ENCODE measurements at regions not wholly inside any gene's neighbourhood (a gene's known extent, or its start where the extent isn't known, plus 50 kb on each side); places are given as distances from the start of the nearest gene placed in this dataset.

GRCh38 chr5:100452126-100452525, 83.0 kb upstream of the FAM174A start:
- Histone ChIP-seq H3K4me1 (no peaks in the 10 kb centered on the region), H3K27me3 (no peaks in the 10 kb centered on the region), H3K9me3 (no peaks in the 10 kb centered on the region), H3K36me3 (no peaks in the 10 kb centered on the region), H3K27ac (no peak overlapping the region), H3K4me3 (no peak overlapping the region)
- intact Hi-C loops (cut with DNase I) = no loop called here
- DNase-seq (ENCODE audit: low spot score in 2 of 2) = no peak
- TF ChIP-seq CTCF (IDR thresholded peaks at IDR 0.05) = no peak

- TF ChIP-seq CTCF (IDR thresholded peaks at IDR 0.05) = no peak
- H3K36me3 ChIP-seq = no peaks in the 10 kb centered on the region
- no peaks in the 10 kb centered on the region for H3K4me1 ChIP-seq
- H3K27me3 ChIP-seq = no peaks in the 10 kb centered on the region
- no peak overlapping the region for H3K4me3 ChIP-seq
- H3K27ac ChIP-seq = no peak overlapping the region
- intact Hi-C loops (cut with DNase I) = no loop called here
- no peak for DNase-seq (ENCODE audit: low spot score in 2 of 2)
- H3K9me3 ChIP-seq = no peaks in the 10 kb centered on the region
These were observed 87.1 kb upstream of the FAM174A start for GRCh38 chr5:100448111-100448528.

GRCh38 chr5:100446879-100447430, 88.2 kb upstream of the FAM174A start:
- H3K4me3 ChIP-seq = no peak overlapping the region
- no peaks in the 10 kb centered on the region for H3K36me3 ChIP-seq
- H3K4me1 ChIP-seq = no peaks in the 10 kb centered on the region
- no peaks in the 10 kb centered on the region for H3K9me3 ChIP-seq
- H3K27ac ChIP-seq = no peak overlapping the region
- intact Hi-C loops (cut with DNase I) = no loop called here
- DNase-seq (ENCODE audit: low spot score in 2 of 2) = no peak
- TF ChIP-seq CTCF (IDR thresholded peaks at IDR 0.05) = no peak
- no peaks in the 10 kb centered on the region for H3K27me3 ChIP-seq

DNA sequence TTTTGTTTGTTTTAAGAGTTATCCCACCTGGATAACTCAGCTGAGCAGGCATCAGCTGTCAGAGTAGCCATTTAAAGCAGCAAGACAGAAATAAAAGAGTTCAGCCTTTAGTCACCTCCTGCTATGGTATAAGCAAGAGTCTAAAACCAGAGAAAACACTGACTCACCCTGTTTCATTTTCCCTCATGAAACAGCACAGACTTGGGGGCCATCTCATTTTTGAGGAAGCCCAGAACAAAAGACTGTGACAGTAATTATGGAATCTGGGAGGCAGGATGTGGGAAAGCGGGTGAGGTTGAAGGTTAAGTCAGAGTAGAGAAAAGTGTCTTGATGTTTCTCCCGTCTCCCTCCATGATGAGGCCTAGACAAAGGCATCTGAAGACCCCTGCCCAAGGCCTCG, 90.2 kb upstream of the FAM174A start:
- H3K27ac ChIP-seq = no peak overlapping the region
- no peak overlapping the region for H3K4me3 ChIP-seq
- TF ChIP-seq CTCF (IDR thresholded peaks at IDR 0.05) = no peak
- intact Hi-C loops (cut with DNase I) = no loop called here
- no peak for DNase-seq (ENCODE audit: low spot score in 2 of 2)
- H3K36me3 ChIP-seq = no peaks in the 10 kb centered on the region
- H3K4me1 ChIP-seq = no peaks in the 10 kb centered on the region
- no peaks in the 10 kb centered on the region for H3K27me3 ChIP-seq
- no peaks in the 10 kb centered on the region for H3K9me3 ChIP-seq

- H3K4me3 ChIP-seq = no peak overlapping the region
- H3K27me3 ChIP-seq = no peaks in the 10 kb centered on the region
- no peaks in the 10 kb centered on the region for H3K36me3 ChIP-seq
- no peak overlapping the region for H3K27ac ChIP-seq
- intact Hi-C loops (cut with DNase I) = no loop called here
- no peak for DNase-seq (ENCODE audit: low spot score in 2 of 2)
- no peak for TF ChIP-seq CTCF (IDR thresholded peaks at IDR 0.05)
- H3K4me1 ChIP-seq = no peaks in the 10 kb centered on the region
- no peaks in the 10 kb centered on the region for H3K9me3 ChIP-seq
These were observed 100.4 kb upstream of the FAM174A start for GRCh38 chr5:100434815-100435214.

- intact Hi-C loops (cut with DNase I) = no loop called here
- TF ChIP-seq CTCF (IDR thresholded peaks at IDR 0.05) = no peak
- Histone ChIP-seq H3K36me3 (no peaks in the 10 kb centered on the region), H3K9me3 (no peaks in the 10 kb centered on the region), H3K4me3 (no peak overlapping the region), H3K27ac (no peak overlapping the region), H3K27me3 (no peaks in the 10 kb centered on the region), H3K4me1 (no peaks in the 10 kb centered on the region)
- DNase-seq (ENCODE audit: low spot score in 2 of 2) = no peak
These were observed 102.4 kb upstream of the FAM174A start for GRCh38 chr5:100432741-100433140.

Data from ascending aorta (tissue), 2 donors.